HepG2 (cell line): ENCODE measurements at regions not wholly inside any gene's neighbourhood (a gene's known extent, or its start where the extent isn't known, plus 50 kb on each side); places are given as distances from the start of the nearest gene placed in this dataset.

ENCODE experiments used
- ATAC-seq: fragments of 200-7000 bp; cut with Tn5 transposase; 3 replicates; pipeline ENCODE4 v1.9.1; 2020; ENCODE audit warnings: mild to moderate bottlenecking, moderate library complexity
- BruUV-seq: library from RNA; stranded (reverse); fragments of 400-500 nt; replicated peaks from 2 replicates; lab custom pipeline; 2021; lab: Mats Ljungman, UMichigan
- CTCF ChIA-PET: fragments of 300-600 bp; formaldehyde crosslinking; extraction: SDS; loops from one replicate; lab custom pipeline; 2021; ENCODE audit warnings: low total read pairs, inconsistent platforms, low intra/inter-chr PET ratio; lab: Yijun Ruan, JAX
- POLR2A ChIA-PET: fragments of 350-600 bp; sonication (Branson Sonifier 250); formaldehyde crosslinking; loops from one replicate; lab custom pipeline; 2020; ENCODE audit warnings: antibody characterized with exemption, inconsistent platforms; lab: Yijun Ruan, JAX
- DNase-seq: peaks from one replicate; pipeline ENCODE4 v3.0.0-alpha.2; 2015; ENCODE audit warnings: low spot score
- FAIRE-seq: peaks from 3 replicates; lab custom pipeline; 2011; peaks lifted over from hg19 to GRCh38; lab: Jason Lieb, UNC
- H2AFZ ChIP-seq: one replicate; pipeline ENCODE4 v1.6.1; 2011; ENCODE audit warnings: low read length, inconsistent platforms
- H3K27ac ChIP-seq: fragments of 300-600 bp; 3 replicates; pipeline ENCODE4 v1.8.0; 2011; ENCODE audit warnings: mixed run types, mild to moderate bottlenecking, mixed read lengths, low read length, inconsistent platforms; ENCODE audit not compliant: insufficient read depth; ENCODE audit errors: extremely low read length
- H3K27me3 ChIP-seq, 2 experiments: fragments of 200-600 bp in 1 of 2; 2 replicates in 1 of 2; 3 replicates in 1 of 2; pipeline versions ENCODE4 v1.6.0 to v1.8.0; 2011; ENCODE audit warnings: low read length in 2 of 2, mild to moderate bottlenecking in 2 of 2, moderate library complexity in 2 of 2, inconsistent platforms in 1 of 2; ENCODE audit not compliant: insufficient read depth in 2 of 2, control insufficient read depth in 1 of 2
- H3K36me3 ChIP-seq, 2 experiments: fragments of 200-600 bp in 1 of 2; replicated peaks in 1 of 2; 2 replicates in 1 of 2; 3 replicates in 1 of 2; pipeline versions ENCODE4 v1.5.1 to v1.8.0; 2011; ENCODE audit warnings: low read length in 2 of 2, inconsistent platforms in 1 of 2; ENCODE audit not compliant: insufficient read depth in 2 of 2, control insufficient read depth in 1 of 2
- H3K4me1 ChIP-seq: 2 replicates; pipeline ENCODE4 v1.5.1; 2012; ENCODE audit warnings: low read length, inconsistent platforms; ENCODE audit not compliant: insufficient read depth
- H3K4me2 ChIP-seq: 2 replicates; pipeline ENCODE4 v1.6.0; 2011; ENCODE audit warnings: low read depth, low read length, inconsistent platforms
- H3K4me3 ChIP-seq, 3 experiments: fragments of 200-600 bp in 1 of 3; sonication (generic), shearing (Covaris generic) in 1 of 3; replicated peaks in 1 of 3; 2 replicates each; pipeline ENCODE4 v1.5.1; 2011 to 2016; ENCODE audit warnings: low read length in 3 of 3, inconsistent platforms in 2 of 3, low read depth in 2 of 3, mild to moderate bottlenecking in 2 of 3, control low read depth in 1 of 3, mixed read lengths in 1 of 3; ENCODE audit not compliant: insufficient read depth in 1 of 3
- H3K79me2 ChIP-seq: one replicate; pipeline ENCODE4 v1.6.1; 2011; ENCODE audit warnings: low read length, inconsistent platforms; ENCODE audit not compliant: insufficient read depth
- H3K9ac ChIP-seq: 2 replicates; pipeline ENCODE4 v1.6.0; 2011; ENCODE audit warnings: mild to moderate bottlenecking, low read depth, low read length, inconsistent platforms; ENCODE audit not compliant: insufficient read depth
- H3K9me3 ChIP-seq: 2 replicates; pipeline ENCODE4 v1.5.1; 2012; ENCODE audit warnings: mild to moderate bottlenecking, low read length
- H4K20me1 ChIP-seq: 2 replicates; pipeline ENCODE4 v1.6.0; 2011; ENCODE audit warnings: inconsistent platforms, mild to moderate bottlenecking, low read length, moderate library complexity; ENCODE audit not compliant: insufficient read depth
- DNMT3B ChIP-seq: conservative IDR thresholded peaks from 2 replicates; pipeline ENCODE4 v1.6.1; 2016; ENCODE audit warnings: missing biosample characterization, control low read depth
- GLMP ChIP-seq: sonication (generic); formaldehyde crosslinking; IDR thresholded peaks from 2 replicates; pipeline ENCODE4 v1.9.0; 2021; ENCODE audit warnings: missing genetic modification reagents, mild to moderate bottlenecking, borderline replicate concordance
- GZF1 ChIP-seq: sonication (generic); formaldehyde crosslinking; IDR thresholded peaks from 2 replicates; pipeline ENCODE4 v1.5.1; 2020; ENCODE audit warnings: mild to moderate bottlenecking, missing genetic modification reagents
- KLF9 ChIP-seq: IDR thresholded peaks from 2 replicates; pipeline ENCODE4 v1.6.1; 2016; ENCODE audit warnings: low read depth
- NR1H2 ChIP-seq: sonication (generic); formaldehyde crosslinking; IDR thresholded peaks from 2 replicates; pipeline ENCODE4 v1.8.1; 2022; ENCODE audit warnings: low read depth, missing genetic modification reagents, borderline replicate concordance
- PLRG1 ChIP-seq: fragments of 450-650 bp; conservative IDR thresholded peaks from 2 replicates; pipeline ENCODE4 v1.6.1; 2016
- RFX1 ChIP-seq: fragments of 450-650 bp; IDR thresholded peaks from 2 replicates; pipeline ENCODE4 v1.6.1; 2017
- SOX5 ChIP-seq: IDR thresholded peaks from 2 replicates; pipeline ENCODE4 v1.6.1; 2016; ENCODE audit warnings: borderline replicate concordance
- YEATS4 ChIP-seq: sonication (generic); formaldehyde crosslinking; IDR thresholded peaks from 2 replicates; pipeline ENCODE4 v1.4.0; 2020; ENCODE audit warnings: missing genetic modification reagents, borderline replicate concordance
- ZFP62 ChIP-seq: sonication (generic); formaldehyde crosslinking; IDR thresholded peaks from 2 replicates; pipeline ENCODE4 v1.4.0; 2020; ENCODE audit warnings: missing genetic modification reagents
- ZNF530 ChIP-seq: sonication (generic); formaldehyde crosslinking; IDR thresholded peaks from 2 replicates; pipeline ENCODE4 v1.5.0; 2020; ENCODE audit warnings: low read depth, mild to moderate bottlenecking, missing genetic modification reagents
- ZNF616 ChIP-seq: sonication (generic); formaldehyde crosslinking; IDR thresholded peaks from 2 replicates; pipeline ENCODE4 v1.5.0; 2020; ENCODE audit warnings: low read depth, mild to moderate bottlenecking, missing genetic modification reagents
- ZNF646 ChIP-seq: sonication (generic); formaldehyde crosslinking; IDR thresholded peaks from 2 replicates; pipeline ENCODE4 v1.9.0; 2021; ENCODE audit warnings: mild to moderate bottlenecking, missing genetic modification reagents
- ZNF7 ChIP-seq: IDR thresholded peaks from 2 replicates; pipeline ENCODE4 v1.6.1; 2016; ENCODE audit warnings: missing biosample characterization, missing genetic modification reagents
- ZNF709 ChIP-seq: sonication (generic); formaldehyde crosslinking; IDR thresholded peaks from 2 replicates; pipeline ENCODE4 v1.5.0; 2020; ENCODE audit warnings: mild to moderate bottlenecking, missing genetic modification reagents
- ZNF713 ChIP-seq: sonication (generic); formaldehyde crosslinking; IDR thresholded peaks from 2 replicates; pipeline ENCODE4 v1.4.0; 2020; ENCODE audit warnings: mild to moderate bottlenecking, missing genetic modification reagents
- ZNF891 ChIP-seq: sonication (generic); formaldehyde crosslinking; IDR thresholded peaks from 2 replicates; pipeline ENCODE4 v1.5.0; 2020; ENCODE audit warnings: mild to moderate bottlenecking, missing genetic modification reagents
- ZSCAN5A ChIP-seq: sonication (generic); formaldehyde crosslinking; IDR thresholded peaks from 2 replicates; pipeline ENCODE4 v1.8.0; 2022; ENCODE audit warnings: mild to moderate bottlenecking, missing genetic modification reagents, borderline replicate concordance
- WGBS: methylation state at CpG from one replicate; pipeline ENCODE4 v1.1.6; 2017; ENCODE audit warnings: low lambda C conversion rate; 5-methylcytosine and 5-hydroxymethylcytosine counted together
- in situ Hi-C: cut with HindIII; loops from 2 replicates; pipeline ENCODE4 v1.10.0; 2017; ENCODE audit warnings: low pct_unique_long_range_greater_than_20kb; ENCODE audit not compliant: extremely low pct_ligation_motif_present
- intact Hi-C: fragments of 100-400 bp; cut with micrococcal nuclease; formaldehyde crosslinking; loops from one replicate; pipeline ENCODE4 v1.10.0; 2022; ENCODE audit not compliant: unreplicated experiment

- no peak for FAIRE-seq
- WGBS, result 0% methylated on average over 2 of the region's 2 CpGs
- TF ChIP-seq PLRG1 (no peak), GZF1 (CRISPR knock-in tag) (no peak), SOX5 (no peak), ZNF709 (CRISPR knock-in tag) (no peak), ZNF891 (CRISPR knock-in tag) (no peak), ZFP62 (CRISPR knock-in tag) (no peak), ZNF713 (CRISPR knock-in tag) (no peak), ZNF530 (CRISPR knock-in tag) (no peak), GLMP (CRISPR knock-in tag) (no peak), NR1H2 (no peak), YEATS4 (CRISPR knock-in tag) (no peak), ZSCAN5A (CRISPR knock-in tag) (no peak), ZNF7 (no peak), RFX1 (no peak), ZNF646 (no peak), KLF9 (CRISPR knock-in tag) (no peak), ZNF616 (no peak), DNMT3B (CRISPR knock-in tag) (no peak)
Measured at GRCh38 chr5:97538912-97539311, 355.9 kb upstream of the RIOK2 start.

More at GRCh38 chr5:97538912-97539311, 355.9 kb upstream of the RIOK2 start:
- ATAC-seq, result no peak
- H3K27me3 ChIP-seq, result no peaks in the 10 kb centered on the region
- no peak overlapping the region for H3K27ac ChIP-seq
- DNase-seq, result no peak
- no peak overlapping the region for H3K9ac ChIP-seq
- H3K36me3 ChIP-seq, result no peaks in the 10 kb centered on the region
- in situ Hi-C loops, result loop anchor here (25.0 kb wide), 2 partner anchors 252 to 1298 kb away; no protein-coding TSS in a partner anchor
- H3K79me2 ChIP-seq, result no peaks in the 10 kb centered on the region
- no TSS peak for BruUV-seq
- intact Hi-C loops, result no loop called here
- H2AFZ ChIP-seq, result no peak overlapping the region
- ChIA-PET POLR2A (no interaction called here), CTCF (no interaction called here)
- no peak overlapping the region for H3K4me2 ChIP-seq
- no peaks in the 10 kb centered on the region for H3K9me3 ChIP-seq
- H3K4me1 ChIP-seq, result no peaks in the 10 kb centered on the region
- no peak overlapping the region for H3K4me3 ChIP-seq
- no peaks in the 10 kb centered on the region for H4K20me1 ChIP-seq
